GM19035 (cell line): ENCODE measurements at regions not wholly inside any gene's neighbourhood (a gene's known extent, or its start where the extent isn't known, plus 50 kb on each side); places are given as distances from the start of the nearest gene placed in this dataset.
"Not testable (repeated sequence)": the region's sequence is repeated elsewhere in the genome, so short reads cannot be mapped to it uniquely, and the experiment has no call there.

Experiments used
- ATAC-seq: cut with Tn5 transposase; IDR thresholded peaks from one replicate; pipeline ENCODE4 v1.9.1; 2021; ENCODE audit not compliant: unreplicated experiment

DNA sequence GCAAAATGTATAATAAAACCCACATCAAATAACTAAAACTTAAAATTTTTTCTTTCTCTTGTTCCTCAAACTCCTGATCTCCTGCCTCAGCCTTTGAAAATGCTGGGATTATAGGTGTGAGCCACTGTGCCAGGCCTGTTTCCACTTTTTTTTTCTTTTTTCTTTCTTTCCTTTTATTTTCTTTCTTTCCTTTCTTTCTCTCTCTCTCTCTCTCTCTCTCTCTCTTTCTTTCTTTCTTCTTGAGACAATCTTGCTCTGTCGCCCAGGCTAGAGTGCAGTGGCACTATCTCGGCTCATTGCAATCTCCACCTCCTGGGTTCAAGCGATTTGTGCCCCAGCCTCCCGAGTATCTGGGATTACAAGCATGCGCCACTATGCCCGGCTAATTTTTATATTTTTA lies 164.6 kb downstream of the OR2B2 start:
- ATAC-seq = no peak

DNA sequence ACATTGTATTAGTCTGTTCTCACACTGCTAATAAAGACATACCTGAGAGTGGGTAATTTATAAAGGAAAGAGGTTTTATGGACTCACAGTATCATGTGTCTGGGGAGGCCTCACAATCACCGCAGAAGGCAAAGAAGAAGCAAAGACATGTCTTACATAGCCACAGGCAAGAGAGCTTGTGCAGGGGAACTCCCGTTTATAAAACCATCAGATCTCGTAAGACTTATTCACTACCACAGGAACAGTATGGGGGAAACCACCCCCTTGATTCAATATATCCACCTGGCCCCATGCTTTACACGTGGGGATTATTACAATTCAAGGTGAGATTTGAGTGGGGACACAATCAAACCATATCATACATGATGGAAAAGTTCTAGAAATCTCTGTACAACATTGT lies 165.3 kb downstream of the OR2B2 start:
- ATAC-seq = not testable (repeated sequence)

DNA sequence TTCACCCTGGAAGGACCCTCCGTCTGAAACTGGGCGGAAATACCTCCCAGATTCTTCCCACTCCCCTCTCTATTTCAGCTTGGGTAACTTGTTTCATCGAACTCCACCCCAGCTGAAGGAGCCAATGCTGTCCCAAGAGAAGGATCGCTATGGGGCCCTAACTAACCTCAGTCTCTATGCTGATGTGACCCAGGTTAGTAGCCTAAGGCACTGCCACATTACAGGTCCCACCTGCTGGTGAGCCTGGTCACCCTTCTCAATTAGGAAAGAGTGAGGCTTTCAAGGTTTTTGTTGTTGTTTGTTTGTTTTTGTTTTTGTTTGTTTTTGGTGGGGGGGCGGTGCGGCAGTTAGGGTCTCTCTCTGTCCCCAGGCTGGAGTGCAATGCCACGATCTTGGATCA lies 168.4 kb downstream of the OR2B2 start:
- ATAC-seq = no peak

DNA sequence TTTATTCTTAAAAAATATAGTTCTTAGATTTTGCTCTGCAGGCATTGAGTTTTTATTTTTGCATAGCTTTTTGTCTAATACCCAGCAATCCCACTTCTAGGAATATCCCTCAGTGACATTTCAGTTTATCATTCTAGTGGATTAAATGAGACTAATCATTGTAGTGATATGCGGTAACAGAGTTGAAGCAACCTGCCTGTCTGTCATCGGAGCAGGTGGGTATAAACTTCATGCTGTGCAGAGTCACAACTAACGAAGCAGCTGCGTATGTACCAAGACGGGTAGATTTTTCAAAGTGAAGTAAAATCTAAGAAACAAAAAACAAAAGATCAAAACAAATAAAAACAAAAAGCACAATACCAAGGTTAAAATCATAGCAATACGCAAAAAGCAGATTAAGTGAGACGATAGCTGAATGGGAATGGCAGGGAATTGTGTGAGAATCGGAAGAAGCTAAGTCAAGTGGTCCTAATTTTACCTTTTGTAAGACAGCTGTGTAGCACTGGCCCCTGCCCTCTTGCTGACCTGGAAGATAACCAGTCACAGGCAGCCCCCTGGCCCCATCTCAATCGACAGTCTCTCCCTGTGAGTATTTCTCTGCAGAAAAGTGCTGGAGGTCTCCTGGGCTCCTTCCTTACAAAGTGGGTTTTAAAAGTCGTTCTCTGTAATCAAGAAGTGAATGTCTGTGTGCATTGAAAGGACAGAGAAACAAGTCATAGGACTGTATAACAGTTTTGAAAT lies 169.2 kb downstream of the OR2B2 start:
- no peak for ATAC-seq

DNA sequence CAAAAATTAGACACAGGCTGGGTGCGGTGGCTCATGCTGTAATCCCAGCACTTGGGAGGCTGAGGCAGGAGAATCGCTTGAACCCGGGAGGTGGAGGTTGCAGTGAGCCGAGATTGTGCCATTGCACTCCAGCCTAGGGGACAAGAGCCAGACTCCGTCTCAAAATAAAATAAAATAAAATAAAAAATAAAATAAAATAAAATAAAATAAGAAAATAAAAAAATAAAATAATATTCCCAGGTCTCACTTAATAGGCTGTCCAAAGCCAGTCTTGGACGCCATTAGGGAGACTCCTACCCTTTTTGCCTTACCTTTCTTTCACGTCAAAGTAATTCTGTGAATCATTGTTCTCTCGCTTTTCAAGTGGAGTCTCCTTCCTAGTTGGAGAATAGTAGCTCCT lies 172.3 kb downstream of the OR2B2 start:
- ATAC-seq = not testable (repeated sequence)

DNA sequence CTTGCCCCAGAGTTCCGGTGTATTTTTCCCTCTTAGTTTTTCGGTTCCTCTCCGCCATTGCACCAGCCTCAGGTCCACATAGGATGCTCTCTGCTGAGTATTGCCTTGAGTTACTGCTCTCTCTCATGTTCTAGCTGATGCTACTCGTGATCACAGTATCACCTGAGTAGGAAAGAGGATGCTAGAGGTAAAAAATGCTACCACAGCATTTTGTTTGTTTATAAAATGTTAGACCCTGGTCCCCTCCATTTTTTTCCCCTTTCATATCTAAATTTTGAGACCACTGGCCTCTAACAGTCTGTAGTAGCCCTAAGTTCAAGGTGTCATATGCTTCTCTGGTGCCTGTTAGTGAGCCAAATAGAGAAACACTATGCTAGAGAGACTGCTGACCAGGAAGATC lies 175.5 kb downstream of the OR2B2 start:
- ATAC-seq = no peak

DNA sequence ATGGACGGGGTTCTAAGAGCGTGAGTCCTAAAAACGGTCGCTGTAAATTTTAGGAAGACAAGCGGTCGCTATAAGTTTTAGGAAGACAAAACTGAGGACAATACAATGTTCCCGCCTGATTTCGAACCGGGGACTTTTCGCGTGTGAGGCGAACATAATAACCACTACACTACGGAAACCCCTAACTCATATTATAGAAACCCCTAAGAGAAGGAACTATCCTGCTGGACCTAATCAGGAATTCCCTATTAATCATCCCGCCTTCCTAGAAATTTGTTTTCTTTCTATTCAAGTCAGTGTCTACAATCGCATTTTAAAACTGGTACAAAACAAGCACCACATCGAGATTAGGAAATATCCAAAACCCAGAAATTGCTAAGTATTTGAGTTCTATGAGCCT lies 183.8 kb downstream of the OR2B2 start:
- ATAC-seq = no peak

DNA sequence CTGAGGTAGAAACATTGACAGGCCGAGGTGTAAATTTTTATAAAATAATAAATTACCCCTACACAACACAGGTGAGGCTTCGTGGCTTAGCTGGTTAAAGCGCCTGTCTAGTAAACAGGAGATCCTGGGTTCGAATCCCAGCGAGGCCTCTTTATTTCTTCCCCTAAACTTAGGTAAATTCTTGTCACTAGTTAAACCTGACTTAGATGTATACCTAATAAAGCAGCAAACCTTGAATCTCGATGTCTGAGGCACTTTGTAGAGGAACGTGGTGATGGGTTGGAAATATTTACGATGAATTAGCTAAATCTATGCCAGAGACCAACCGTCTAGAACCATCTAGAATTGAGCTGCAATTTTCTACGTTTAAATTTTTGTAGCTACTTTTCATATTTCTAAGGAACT lies 185.6 kb downstream of the OR2B2 start:
- ATAC-seq = no peak

DNA sequence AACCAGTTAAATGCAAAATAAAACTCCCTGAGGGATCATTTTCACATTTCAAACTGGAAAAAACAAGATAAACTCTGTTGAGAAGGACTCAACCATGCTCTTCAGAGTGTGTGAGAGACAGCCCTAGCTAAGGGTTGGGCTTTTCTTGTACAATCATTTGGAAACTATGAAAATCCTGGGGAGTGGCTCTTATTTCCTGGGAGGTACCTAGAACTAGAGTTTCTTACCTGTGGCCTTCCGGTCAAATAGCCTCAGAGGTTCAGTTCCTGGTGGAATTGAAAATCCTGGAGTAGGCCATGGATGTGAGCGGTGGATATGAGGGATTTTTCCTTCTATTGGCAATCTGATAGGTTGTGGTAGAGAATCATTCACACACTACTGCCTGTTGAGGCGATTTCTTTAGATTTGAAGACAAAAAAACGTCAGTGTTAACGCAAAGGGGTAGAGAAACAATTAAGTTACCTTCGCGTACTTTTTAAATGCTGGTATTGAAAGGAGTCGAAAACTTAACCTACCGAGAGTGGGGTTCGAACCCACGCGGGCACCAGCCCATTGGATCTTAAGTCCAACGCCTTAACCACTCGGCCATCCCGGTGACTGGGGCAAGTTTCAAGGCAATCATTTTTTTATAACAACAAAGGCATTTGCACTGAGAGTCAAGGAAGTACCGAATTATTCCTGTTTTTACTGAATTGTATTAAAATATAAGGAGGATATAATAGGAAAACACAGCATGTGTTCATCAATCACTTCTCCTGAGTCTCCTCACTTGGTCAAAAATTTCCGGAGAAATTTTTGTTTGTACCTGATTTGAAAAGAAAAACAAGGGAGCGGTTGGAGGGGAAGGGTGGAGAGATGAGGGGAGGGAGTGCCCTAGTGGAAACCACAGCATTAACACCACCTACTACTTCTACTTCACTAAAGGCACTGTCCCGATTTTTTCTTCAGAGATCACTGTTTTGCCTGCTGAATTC lies 191.3 kb downstream of the OR2B2 start:
- ATAC-seq = no peak

DNA sequence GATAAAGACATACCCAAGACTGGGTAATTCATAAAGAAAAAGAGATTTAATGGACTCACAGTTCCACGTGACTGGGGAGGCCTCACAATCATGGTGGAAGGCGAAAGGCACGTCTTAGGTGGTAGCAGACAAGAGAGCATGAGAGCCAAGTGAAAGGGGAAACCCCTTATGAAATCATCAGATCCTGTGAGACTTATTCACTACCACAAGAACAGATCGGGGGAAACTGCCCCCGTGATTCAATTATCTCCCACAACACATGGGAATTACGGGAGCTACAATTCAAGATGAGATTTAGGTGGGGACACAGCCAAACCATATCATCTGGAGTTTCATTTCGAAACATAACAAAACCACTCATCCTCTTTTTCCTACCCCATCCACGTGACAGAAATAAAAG lies 193.2 kb downstream of the OR2B2 start:
- ATAC-seq = not testable (repeated sequence)

DNA sequence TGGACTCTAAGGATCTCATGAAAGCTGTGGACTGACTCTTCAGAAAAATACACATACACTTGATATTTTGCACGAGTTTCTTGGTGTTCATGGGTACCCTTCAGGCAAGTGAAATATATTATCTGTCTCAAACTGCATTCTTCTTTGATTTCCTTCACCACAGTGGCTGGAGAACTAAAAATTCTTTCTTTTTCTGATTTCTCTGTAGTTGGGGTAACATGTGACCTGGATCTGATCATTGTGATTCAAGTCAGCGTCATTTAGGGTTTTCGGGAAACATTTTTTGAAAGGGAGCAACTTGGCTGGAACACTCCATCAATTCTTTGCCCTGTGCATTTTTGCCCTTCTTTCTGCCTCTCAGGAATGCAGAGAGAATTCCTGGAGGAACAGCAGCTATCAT lies 205.8 kb downstream of the OR2B2 start:
- no peak for ATAC-seq

DNA sequence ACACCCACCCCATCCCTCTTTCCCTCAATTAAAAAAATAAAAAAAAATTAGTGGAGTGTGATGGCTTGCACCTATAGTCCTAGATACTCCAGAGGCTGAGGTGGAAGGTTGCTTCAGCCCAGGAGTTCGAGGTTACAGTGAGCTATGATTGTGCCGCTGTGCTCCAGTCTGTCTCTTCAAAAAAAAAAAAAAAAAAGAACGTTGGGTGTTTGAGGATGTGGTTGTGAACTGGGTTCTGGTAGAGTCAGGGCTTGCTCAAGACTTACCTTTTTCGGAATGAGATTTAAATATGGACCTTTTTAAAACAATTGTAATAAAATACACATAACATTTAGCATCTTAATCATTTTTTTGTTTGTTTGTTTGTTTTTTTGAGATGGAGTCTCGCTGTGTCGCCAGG lies 211.9 kb downstream of the OR2B2 start:
- no peak for ATAC-seq

DNA sequence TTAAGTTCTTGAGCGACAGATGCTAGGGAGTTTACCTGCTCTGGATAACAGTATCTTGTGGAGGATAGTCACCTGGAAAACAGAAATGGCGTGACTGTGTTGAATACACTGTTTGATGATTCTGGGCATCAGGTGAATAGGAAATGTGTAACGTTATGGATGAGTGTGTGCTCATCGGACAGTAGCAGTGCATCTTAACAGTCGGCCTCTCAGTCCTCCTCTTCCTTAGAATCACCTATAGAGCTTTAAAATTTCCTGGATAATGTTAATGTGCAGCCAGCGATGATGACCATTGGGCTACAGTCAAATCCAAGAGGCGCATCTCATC lies 217.7 kb downstream of the OR2B2 start:
- no peak for ATAC-seq

DNA sequence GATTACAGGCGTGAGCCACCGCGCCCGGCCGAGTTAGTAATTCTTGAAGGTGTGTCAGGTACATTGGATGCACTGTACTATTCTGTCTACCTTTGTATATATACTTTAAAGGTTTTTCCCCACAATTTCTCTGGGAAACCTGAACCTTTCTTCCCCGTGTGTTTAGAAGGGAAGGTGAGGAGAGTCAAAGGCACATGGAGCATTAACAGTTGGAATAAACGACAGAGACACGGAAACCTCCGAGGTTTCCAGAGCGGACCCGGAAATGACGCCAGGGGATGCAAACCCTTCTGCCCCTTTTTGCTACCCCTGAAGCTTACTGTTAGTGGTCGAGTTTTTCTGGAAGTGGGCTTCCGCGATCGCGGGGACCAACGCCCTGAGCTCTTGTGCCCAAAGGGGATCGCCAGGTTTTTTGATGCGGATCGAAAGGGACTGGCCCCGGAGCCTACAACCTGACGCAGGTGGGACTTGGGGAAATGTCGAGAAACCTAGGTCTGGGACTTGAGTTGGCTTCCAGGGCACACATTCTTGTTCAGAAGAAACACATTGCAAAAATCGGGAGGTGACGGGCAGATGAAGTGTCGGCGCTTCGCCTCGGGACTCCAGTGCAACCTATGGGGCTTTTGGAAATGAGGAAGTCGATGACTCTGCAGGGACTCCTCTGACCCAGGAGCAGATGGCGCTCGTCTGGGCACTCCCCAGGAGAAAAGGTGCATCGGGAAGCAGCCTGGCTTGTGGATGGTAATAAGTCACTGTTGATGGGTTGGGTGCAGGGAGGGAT lies 218.2 kb downstream of the OR2B2 start:
- ATAC-seq = peak; percentile 60

DNA sequence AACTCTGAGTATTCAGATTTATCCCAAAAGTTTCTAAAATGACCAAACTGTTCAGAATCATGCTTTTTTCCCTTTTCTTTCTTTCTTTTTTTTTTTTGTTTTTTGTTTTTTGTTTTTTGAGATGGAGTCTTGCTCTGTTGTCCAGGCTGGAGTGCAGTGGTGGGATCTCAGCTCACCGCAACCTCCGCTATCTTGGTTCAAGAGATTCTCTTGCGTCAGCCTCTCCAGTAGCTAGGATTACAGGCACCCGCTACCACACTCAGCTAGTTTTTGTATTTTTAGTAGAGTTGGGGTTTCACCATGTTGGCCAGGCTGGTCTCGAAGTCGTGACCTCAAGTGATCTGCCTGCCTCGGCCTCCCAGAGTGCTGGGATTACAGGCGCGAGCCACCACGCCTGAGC lies 219.2 kb upstream of the ZNF184 start:
- ATAC-seq = not testable (repeated sequence)

DNA sequence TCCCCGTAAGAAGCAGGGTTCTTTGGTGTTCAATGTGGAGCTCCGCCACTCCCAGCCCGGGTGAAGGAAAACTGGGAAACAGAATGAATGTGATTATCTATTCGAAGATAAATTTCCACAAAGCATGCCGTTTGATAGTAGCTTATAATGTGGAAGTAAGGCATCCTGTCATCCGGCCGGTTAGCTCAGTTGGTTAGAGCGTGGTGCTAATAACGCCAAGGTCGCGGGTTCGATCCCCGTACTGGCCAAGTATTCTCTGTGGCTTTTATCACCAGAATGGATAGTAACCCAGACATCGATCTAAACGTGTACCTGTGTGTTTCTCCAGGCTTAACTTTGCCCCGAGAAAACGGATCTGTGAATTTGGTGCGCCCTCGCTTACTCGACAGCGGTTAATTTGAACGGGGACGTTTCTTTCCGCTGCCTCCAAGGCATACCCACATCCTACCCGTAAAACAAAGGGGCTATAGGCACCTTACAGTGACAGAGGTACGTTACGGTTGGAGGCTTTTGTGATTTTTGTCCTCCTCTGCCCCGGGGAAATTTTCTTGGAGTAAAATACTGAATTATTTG lies 215.2 kb upstream of the ZNF184 start:
- ATAC-seq = peak; percentile 66

DNA sequence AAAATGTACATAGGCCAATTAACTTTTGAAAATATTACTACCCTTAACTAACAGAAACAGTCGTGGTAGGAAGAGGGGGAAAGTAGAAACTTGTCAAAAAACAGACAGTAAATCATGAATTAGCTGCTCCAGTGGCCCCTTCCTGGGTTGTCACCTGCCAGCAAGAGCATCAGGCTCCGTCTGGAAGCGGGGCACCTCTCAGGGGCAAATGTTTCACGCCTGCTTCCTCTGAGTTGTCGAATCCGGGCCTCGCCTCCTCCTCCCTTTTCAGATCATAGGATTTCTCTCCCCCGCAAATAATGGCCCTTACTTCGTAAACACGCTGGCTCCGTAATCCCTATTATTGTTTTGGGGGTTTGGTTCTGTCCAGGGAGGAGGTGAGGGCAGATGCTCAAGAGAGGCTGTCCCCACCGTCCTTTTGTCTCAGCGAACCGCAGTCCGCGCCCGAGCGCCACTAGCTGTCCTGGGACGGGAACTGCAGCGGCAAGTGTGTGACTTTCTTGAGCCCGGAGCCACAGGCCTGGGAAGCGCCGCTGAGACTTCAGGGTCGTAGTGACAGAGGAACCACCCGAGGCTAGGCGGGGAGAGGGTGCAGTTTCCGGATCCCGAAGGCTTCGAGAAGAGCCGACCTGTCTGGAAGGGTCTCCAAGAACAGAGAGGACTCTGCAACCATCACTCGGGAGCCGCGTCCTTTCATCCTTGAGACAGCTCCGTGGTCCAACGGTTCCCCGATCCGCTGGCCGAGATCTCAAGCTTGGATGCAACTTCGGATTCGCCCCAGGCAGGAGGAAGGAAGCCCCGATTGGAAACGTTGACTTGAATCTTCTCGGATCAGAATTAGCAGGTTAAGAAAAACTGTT lies 214.5 kb upstream of the ZNF184 start:
- ATAC-seq = peak; percentile 70

DNA sequence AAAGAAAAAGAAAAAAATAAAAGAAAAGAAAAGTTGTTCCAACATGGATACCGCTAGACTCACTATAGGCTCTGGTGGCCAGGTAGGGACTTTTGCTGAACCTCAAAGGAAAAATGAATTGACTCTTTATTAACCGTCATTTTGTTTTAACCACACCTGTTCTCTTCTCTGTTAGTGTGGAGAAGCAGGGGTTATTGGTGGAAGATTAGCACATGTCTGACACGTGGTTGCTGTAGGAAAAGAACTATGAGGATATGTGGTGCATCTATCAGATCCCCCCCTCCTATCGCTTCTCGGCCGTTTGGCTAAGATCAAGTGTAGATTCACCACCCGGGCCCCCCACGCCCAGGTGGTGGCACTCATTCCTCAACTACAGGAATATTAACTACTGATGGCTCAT lies 212.4 kb upstream of the ZNF184 start:
- ATAC-seq = no peak

DNA sequence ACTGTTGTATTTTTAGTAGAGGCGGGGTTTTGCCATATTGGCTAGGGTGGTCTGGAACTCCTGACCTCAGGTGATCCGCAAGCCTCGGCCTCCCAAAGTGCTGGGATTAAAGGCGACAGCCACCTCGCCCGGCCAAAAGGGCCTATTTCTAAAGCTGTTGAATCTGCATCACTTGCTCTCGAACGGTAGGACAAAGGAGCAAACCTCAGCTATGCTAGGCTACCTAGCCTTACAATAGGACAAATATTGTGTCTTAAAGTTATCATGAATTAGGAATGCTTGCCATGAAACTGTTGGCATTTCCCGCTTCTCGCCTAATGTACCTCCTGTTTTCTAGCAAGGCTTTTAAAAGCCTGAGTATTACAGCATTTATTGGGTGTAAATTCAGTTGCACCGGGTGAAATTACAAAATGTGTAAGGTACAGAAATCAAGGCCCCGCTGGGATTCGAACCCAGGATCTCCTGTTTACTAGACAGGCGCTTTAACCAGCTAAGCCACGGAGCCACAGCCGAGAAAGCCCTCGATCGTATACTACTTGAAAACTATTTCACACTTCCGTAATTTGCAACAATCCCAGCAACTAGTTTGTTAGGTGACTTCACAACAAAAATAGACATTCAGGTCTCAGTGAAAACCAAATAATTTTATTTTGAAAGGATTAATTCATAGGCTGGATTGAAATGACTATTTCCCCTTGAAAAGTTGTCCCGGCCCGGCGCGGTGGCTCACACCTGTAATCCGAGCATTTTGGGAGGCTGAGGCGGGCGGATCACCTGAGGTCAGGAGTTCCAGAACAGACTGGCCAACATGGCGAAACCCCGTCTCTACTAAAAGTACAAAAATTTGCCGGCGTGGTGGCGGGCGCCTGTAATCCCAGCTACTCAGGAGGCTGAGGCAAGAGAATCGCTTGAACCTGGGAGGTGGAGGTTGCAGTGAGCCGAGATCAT lies 211.6 kb upstream of the ZNF184 start:
- no peak for ATAC-seq
